A673 (cell line): ENCODE measurements at regions not wholly inside any gene's neighbourhood (a gene's known extent, or its start where the extent isn't known, plus 50 kb on each side); places are given as distances from the start of the nearest gene placed in this dataset.
"Not testable (repeated sequence)": the region's sequence is repeated elsewhere in the genome, so short reads cannot be mapped to it uniquely, and the experiment has no call there.

Source experiments
- EZH2 ChIP-seq: fragments of 200-600 bp; sonication (generic); IDR thresholded peaks from 2 replicates; pipeline ENCODE4 v1.6.1; 2017; ENCODE audit warnings: borderline replicate concordance, low read depth, mild to moderate bottlenecking, mixed read lengths, antibody characterized with exemption, low read length; ENCODE audit not compliant: poor library complexity, severe bottlenecking
- TF ChIP-seq, protein P1 (sequence below): fragments of 300-800, 200-600 bp; sonication (generic); conservative IDR thresholded peaks from 2 replicates; pipeline ENCODE4 v1.5.1; 2017; ENCODE audit warnings: low read depth, mild to moderate bottlenecking, antibody characterized with exemption, low read length, moderate library complexity, mixed read lengths

DNA sequence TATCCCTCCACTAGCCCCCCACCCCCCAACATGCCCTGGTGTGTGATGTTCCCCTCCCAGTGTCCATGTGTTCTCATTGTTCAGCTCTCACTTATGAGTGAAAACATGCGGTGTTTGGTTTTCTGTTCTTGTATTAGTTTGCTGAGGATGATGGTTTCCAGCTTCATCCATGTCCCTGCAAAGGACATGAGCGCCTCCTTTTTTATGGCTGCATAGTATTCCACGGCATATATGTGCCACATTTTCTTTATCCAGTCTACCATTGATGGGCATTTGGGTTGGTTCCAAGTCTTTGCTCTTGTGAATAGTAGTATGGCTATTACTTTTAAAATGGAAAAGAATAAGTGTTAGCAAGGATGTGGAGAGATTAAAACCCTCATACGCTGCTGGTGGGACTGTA lies 50.8 kb upstream of the FAM171A1 start:
- TF ChIP-seq, protein P1, sequence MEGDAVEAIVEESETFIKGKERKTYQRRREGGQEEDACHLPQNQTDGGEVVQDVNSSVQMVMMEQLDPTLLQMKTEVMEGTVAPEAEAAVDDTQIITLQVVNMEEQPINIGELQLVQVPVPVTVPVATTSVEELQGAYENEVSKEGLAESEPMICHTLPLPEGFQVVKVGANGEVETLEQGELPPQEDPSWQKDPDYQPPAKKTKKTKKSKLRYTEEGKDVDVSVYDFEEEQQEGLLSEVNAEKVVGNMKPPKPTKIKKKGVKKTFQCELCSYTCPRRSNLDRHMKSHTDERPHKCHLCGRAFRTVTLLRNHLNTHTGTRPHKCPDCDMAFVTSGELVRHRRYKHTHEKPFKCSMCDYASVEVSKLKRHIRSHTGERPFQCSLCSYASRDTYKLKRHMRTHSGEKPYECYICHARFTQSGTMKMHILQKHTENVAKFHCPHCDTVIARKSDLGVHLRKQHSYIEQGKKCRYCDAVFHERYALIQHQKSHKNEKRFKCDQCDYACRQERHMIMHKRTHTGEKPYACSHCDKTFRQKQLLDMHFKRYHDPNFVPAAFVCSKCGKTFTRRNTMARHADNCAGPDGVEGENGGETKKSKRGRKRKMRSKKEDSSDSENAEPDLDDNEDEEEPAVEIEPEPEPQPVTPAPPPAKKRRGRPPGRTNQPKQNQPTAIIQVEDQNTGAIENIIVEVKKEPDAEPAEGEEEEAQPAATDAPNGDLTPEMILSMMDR, result not testable (repeated sequence)
- TF ChIP-seq EZH2, result not testable (repeated sequence)
